ENCODE measurements at regions not wholly inside any gene's neighbourhood (a gene's known extent, or its start where the extent isn't known, plus 50 kb on each side); places are given as distances from the start of the nearest gene placed in this dataset.

- H3K9ac ChIP-seq (ENCODE audit: low read length) = no peak overlapping the region
- H3K4me3 ChIP-seq (ENCODE audit: low read length) = no peak overlapping the region
- H3K27ac ChIP-seq (ENCODE audit: low read length) = no peak overlapping the region
- H3K4me1 ChIP-seq (ENCODE audit: control insufficient read depth, low read depth, low read length) = no peaks in the 10 kb centered on the region
- no peaks in the 10 kb centered on the region for H3K36me3 ChIP-seq (ENCODE audit: control insufficient read depth, low read depth, low read length)
- H3K9me3 ChIP-seq (ENCODE audit: control insufficient read depth, low read depth, low read length) = no peaks in the 10 kb centered on the region
- H3K27me3 ChIP-seq (ENCODE audit: control insufficient read depth, insufficient read depth, low read length) = no peaks in the 10 kb centered on the region
Observed at GRCh38 chr2:138950486-138950885, 170.3 kb upstream of the NXPH2 start.

DNA sequence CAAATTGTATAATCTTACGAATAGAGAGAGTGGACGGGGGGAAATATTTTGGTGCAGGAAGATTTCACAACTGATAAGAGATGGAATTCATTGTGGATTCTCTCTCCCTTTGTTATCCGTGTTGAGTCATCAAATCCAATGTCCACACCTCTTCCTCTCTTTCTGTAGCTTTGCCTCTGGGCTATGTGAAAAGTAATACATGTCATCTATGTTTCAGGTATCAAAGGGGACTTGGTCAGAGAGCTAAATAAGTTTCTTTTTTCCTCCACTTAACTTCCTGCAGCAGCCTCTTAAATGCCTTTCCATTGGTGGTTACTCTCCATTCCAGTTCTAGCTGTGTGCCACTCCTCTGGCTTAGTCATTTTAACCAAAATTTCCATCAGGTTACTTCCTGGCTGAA lies 169.3 kb upstream of the NXPH2 start:
- H3K36me3 ChIP-seq (ENCODE audit: control insufficient read depth, low read depth, low read length) = no peaks in the 10 kb centered on the region
- no peak overlapping the region for H3K9ac ChIP-seq (ENCODE audit: low read length)
- H3K27ac ChIP-seq (ENCODE audit: low read length) = no peak overlapping the region
- H3K27me3 ChIP-seq (ENCODE audit: control insufficient read depth, insufficient read depth, low read length) = no peaks in the 10 kb centered on the region
- H3K4me3 ChIP-seq (ENCODE audit: low read length) = no peak overlapping the region
- H3K9me3 ChIP-seq (ENCODE audit: control insufficient read depth, low read depth, low read length) = no peaks in the 10 kb centered on the region
- H3K4me1 ChIP-seq (ENCODE audit: control insufficient read depth, low read depth, low read length) = no peaks in the 10 kb centered on the region

GRCh38 chr2:138948070-138948539 lies 167.9 kb upstream of the NXPH2 start:
- Histone ChIP-seq H3K9ac (ENCODE audit: low read length) (no peak overlapping the region), H3K9me3 (ENCODE audit: control insufficient read depth, low read depth, low read length) (no peaks in the 10 kb centered on the region)

DNA sequence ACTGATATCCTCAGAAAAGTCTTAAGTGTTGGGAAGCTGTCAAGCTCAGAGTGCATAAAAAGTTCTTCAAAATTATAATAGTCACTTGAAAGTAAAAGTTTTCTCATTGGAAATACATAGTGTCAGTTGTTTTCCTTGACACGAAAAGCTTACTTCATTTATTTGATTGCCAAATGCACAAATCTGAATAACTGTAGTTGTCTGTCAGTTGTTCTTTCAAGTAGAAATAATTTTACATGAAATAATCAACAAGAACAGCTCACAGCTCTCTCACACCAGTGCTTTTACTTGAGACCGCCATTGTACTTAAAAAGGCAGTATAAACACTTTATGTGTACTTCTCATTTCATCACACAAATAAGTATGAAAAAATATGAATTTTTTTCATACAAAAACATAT lies 163.3 kb upstream of the NXPH2 start:
- no peak overlapping the region for H3K9ac ChIP-seq (ENCODE audit: low read length)
- no peak overlapping the region for H3K4me3 ChIP-seq (ENCODE audit: low read length)
- H3K36me3 ChIP-seq (ENCODE audit: control insufficient read depth, low read depth, low read length) = no peaks in the 10 kb centered on the region
- H3K9me3 ChIP-seq (ENCODE audit: control insufficient read depth, low read depth, low read length) = no peaks in the 10 kb centered on the region
- no peaks in the 10 kb centered on the region for H3K27me3 ChIP-seq (ENCODE audit: control insufficient read depth, insufficient read depth, low read length)
- H3K27ac ChIP-seq (ENCODE audit: low read length) = no peak overlapping the region
- no peaks in the 10 kb centered on the region for H3K4me1 ChIP-seq (ENCODE audit: control insufficient read depth, low read depth, low read length)

More at GRCh38 chr2:138948070-138948539, 167.9 kb upstream of the NXPH2 start:
- Histone ChIP-seq H3K36me3 (ENCODE audit: control insufficient read depth, low read depth, low read length) (no peaks in the 10 kb centered on the region), H3K4me1 (ENCODE audit: control insufficient read depth, low read depth, low read length) (no peaks in the 10 kb centered on the region), H3K27ac (ENCODE audit: low read length) (no peak overlapping the region), H3K4me3 (ENCODE audit: low read length) (no peak overlapping the region), H3K27me3 (ENCODE audit: control insufficient read depth, insufficient read depth, low read length) (no peaks in the 10 kb centered on the region)

DNA sequence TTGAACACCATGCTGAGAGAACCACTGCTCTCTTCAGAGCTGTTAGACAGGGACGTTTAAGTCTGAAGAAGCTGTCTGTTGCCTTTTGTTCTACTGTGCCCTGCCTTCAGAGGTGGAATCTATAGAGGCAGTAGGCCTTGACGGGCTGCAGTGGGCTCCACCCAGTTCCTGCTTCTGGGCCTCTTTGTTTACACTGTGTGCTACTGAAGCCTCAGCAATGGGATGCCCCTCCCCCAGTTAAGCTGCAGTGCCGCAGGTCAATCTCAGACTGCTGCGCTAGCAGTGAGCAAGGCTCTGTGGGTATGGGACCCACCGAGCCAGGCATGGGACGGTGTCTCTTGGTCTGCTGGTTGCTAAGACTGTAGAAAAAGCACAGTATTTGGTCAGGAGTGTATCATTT lies 162.3 kb upstream of the NXPH2 start:
- no peak overlapping the region for H3K9ac ChIP-seq (ENCODE audit: low read length)
- H3K27me3 ChIP-seq (ENCODE audit: control insufficient read depth, insufficient read depth, low read length) = no peaks in the 10 kb centered on the region
- no peak overlapping the region for H3K4me3 ChIP-seq (ENCODE audit: low read length)
- H3K36me3 ChIP-seq (ENCODE audit: control insufficient read depth, low read depth, low read length) = no peaks in the 10 kb centered on the region
- no peaks in the 10 kb centered on the region for H3K4me1 ChIP-seq (ENCODE audit: control insufficient read depth, low read depth, low read length)
- H3K9me3 ChIP-seq (ENCODE audit: control insufficient read depth, low read depth, low read length) = no peaks in the 10 kb centered on the region
- no peak overlapping the region for H3K27ac ChIP-seq (ENCODE audit: low read length)

- H3K27ac ChIP-seq (ENCODE audit: low read length) = no peak overlapping the region
- no peak overlapping the region for H3K9ac ChIP-seq (ENCODE audit: low read length)
- no peaks in the 10 kb centered on the region for H3K36me3 ChIP-seq (ENCODE audit: control insufficient read depth, low read depth, low read length)
- no peaks in the 10 kb centered on the region for H3K9me3 ChIP-seq (ENCODE audit: control insufficient read depth, low read depth, low read length)
- H3K4me3 ChIP-seq (ENCODE audit: low read length) = no peak overlapping the region
- H3K27me3 ChIP-seq (ENCODE audit: control insufficient read depth, insufficient read depth, low read length) = no peaks in the 10 kb centered on the region
- no peaks in the 10 kb centered on the region for H3K4me1 ChIP-seq (ENCODE audit: control insufficient read depth, low read depth, low read length)
Observed at GRCh38 chr2:138931284-138932256, 151.4 kb upstream of the NXPH2 start.

GRCh38 chr2:138930571-138930970 lies 150.4 kb upstream of the NXPH2 start:
- Histone ChIP-seq H3K36me3 (ENCODE audit: control insufficient read depth, low read depth, low read length) (no peaks in the 10 kb centered on the region), H3K9me3 (ENCODE audit: control insufficient read depth, low read depth, low read length) (no peaks in the 10 kb centered on the region), H3K9ac (ENCODE audit: low read length) (no peak overlapping the region), H3K4me3 (ENCODE audit: low read length) (no peak overlapping the region), H3K27me3 (ENCODE audit: control insufficient read depth, insufficient read depth, low read length) (no peaks in the 10 kb centered on the region), H3K4me1 (ENCODE audit: control insufficient read depth, low read depth, low read length) (no peaks in the 10 kb centered on the region), H3K27ac (ENCODE audit: low read length) (no peak overlapping the region)

DNA sequence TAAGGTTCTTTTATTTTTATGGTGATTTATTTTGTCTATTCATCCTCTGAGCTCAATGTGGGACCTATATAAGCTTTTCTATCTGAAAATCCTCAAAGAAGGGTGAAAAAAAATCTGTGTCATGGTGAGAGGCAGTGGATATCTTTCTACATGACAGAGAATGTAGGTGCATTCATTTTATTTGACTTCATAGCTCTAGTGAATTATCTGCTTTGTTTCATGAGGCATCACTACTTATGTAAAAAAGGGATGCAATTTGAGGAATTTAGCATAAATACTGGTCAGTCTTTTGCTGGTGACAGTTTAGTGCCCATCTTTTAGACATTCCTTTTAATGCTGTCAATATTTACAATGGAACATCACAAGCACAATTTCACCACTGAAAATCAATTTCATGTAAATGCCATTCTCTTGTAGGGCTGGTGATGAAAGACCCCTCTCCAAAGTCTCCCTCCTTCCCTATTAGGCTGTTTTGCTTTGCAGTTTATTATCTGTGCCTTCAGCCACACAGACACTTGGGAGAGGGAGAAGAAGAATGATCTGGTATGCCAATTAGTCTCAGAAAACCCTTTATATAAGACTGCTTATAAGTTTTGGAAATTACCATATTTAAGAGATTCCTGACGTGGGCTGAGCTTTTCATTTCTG lies 148.3 kb upstream of the NXPH2 start:
- Histone ChIP-seq H3K9ac (ENCODE audit: low read length) (no peak overlapping the region), H3K9me3 (ENCODE audit: control insufficient read depth, low read depth, low read length) (no peaks in the 10 kb centered on the region), H3K4me1 (ENCODE audit: control insufficient read depth, low read depth, low read length) (no peaks in the 10 kb centered on the region), H3K4me3 (ENCODE audit: low read length) (no peak overlapping the region), H3K27me3 (ENCODE audit: control insufficient read depth, insufficient read depth, low read length) (no peaks in the 10 kb centered on the region), H3K36me3 (ENCODE audit: control insufficient read depth, low read depth, low read length) (no peaks in the 10 kb centered on the region), H3K27ac (ENCODE audit: low read length) (no peak overlapping the region)

DNA sequence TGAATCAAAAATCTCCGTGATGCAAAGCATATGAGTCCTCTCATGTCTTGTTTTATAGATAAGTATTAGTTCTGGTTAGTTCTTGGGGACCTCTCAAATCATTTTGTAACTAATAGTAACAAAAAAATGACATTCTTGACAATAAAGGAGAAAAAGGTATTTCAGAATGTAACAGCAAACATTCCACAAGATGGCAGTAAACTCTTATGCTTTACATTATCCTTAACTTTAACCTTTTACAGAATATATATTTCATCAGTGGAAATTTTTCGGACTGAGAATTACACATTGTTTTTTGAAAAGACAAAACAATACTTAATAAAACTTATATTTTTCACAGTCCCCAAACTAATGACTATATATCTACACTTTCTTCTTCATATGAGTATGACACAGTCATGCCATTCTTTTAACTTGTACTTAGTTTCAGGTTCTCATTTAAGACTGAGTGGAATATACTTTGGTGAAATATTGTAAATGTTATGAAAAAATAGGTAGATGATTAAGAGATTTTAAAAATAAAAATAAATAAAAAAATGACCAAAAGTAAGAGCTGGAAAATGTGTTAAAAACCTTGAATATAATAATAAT lies 142.9 kb upstream of the NXPH2 start:
- Histone ChIP-seq H3K36me3 (ENCODE audit: control insufficient read depth, low read depth, low read length) (no peaks in the 10 kb centered on the region), H3K9ac (ENCODE audit: low read length) (no peak overlapping the region), H3K9me3 (ENCODE audit: control insufficient read depth, low read depth, low read length) (no peaks in the 10 kb centered on the region), H3K4me3 (ENCODE audit: low read length) (no peak overlapping the region), H3K4me1 (ENCODE audit: control insufficient read depth, low read depth, low read length) (no peaks in the 10 kb centered on the region), H3K27ac (ENCODE audit: low read length) (no peak overlapping the region), H3K27me3 (ENCODE audit: control insufficient read depth, insufficient read depth, low read length) (no peaks in the 10 kb centered on the region)

DNA sequence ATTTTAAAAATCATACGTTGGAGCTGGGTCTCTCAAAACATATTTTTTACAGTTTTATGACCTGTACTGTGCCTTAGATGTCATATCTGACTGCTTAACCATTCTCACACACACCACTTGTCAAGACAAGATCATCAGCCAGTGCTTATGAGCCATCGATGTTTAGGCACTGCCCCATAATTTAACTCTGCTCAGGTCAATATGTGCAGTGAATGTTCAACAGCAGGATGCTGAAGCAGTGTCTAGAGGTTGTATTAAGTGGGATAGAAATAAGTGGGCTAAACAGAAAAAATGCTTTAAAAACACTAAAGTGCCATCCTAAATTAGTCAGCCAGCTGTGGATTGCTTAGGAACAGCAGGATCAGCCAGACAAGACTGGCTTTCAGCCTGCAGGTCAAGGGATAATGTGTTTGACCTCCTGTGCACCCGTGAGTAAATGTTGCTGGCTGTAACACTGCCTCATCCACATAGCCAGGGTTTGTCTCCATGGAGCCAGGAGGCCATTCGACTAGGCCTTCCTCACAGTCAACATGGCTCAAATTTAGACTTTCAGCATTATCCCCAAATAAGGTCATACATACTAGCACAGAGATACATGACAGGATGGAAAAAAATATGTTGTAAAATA lies 139.0 kb upstream of the NXPH2 start:
- Histone ChIP-seq H3K36me3 (ENCODE audit: control insufficient read depth, low read depth, low read length) (no peaks in the 10 kb centered on the region), H3K9ac (ENCODE audit: low read length) (no peak overlapping the region), H3K4me1 (ENCODE audit: control insufficient read depth, low read depth, low read length) (no peaks in the 10 kb centered on the region), H3K4me3 (ENCODE audit: low read length) (no peak overlapping the region), H3K27me3 (ENCODE audit: control insufficient read depth, insufficient read depth, low read length) (no peaks in the 10 kb centered on the region), H3K9me3 (ENCODE audit: control insufficient read depth, low read depth, low read length) (no peaks in the 10 kb centered on the region), H3K27ac (ENCODE audit: low read length) (no peak overlapping the region)

- Histone ChIP-seq H3K9ac (ENCODE audit: low read length) (no peak overlapping the region), H3K27me3 (ENCODE audit: control insufficient read depth, insufficient read depth, low read length) (no peaks in the 10 kb centered on the region), H3K36me3 (ENCODE audit: control insufficient read depth, low read depth, low read length) (no peaks in the 10 kb centered on the region), H3K4me3 (ENCODE audit: low read length) (no peak overlapping the region), H3K27ac (ENCODE audit: low read length) (no peak overlapping the region), H3K4me1 (ENCODE audit: control insufficient read depth, low read depth, low read length) (no peaks in the 10 kb centered on the region), H3K9me3 (ENCODE audit: control insufficient read depth, low read depth, low read length) (no peaks in the 10 kb centered on the region)
Observed at GRCh38 chr2:138910427-138910826, 130.2 kb upstream of the NXPH2 start.
